ENCODE measurements at regions not wholly inside any gene's neighbourhood (a gene's known extent, or its start where the extent isn't known, plus 50 kb on each side); places are given as distances from the start of the nearest gene placed in this dataset.

DNA sequence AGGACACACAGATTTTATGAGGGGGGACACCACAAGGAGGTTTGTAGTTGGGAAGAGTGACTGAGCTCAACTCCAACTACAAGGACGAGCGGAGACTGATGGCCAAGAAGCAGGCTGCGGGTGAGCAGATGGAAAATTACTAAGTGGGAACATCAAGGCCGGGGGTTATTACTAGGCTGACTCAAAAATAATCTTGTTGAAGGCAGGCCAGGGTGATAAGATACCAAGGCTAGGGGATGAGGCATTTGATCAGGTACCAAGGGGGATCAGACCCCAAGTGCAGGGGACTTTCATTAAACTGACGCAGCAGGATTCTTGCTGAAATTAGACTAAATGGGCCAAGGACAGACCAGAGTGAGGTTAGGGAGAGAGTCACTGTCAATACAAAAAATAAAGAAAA is 119.4 kb upstream of the SORBS2 start:
- intact Hi-C loops (cut with DNase I; ENCODE audit: low total_unique reads) (no loop called here), in situ Hi-C loops (cut with MboI; ENCODE audit: low pct_ligation_motif_present in 1 of 4, low pct_unique_long_range_greater_than_20kb in 1 of 4, low sequenced_read_pairs in 3 of 4) (no loop called here)
- DNase-seq: no peak
- WGBS, 2 donors (ENCODE audit: low coverage in 1 of 2): 88 to 91% methylated on average over 5 of the region's 5 CpGs
- no peak overlapping the region for H3K27ac ChIP-seq
- no peaks in the 10 kb centered on the region for H3K36me3 ChIP-seq
- no peaks in the 10 kb centered on the region for H3K9me3 ChIP-seq
- H3K4me3 ChIP-seq: no peak overlapping the region
- H3K27me3 ChIP-seq: no peaks in the 10 kb centered on the region
- no peak for TF ChIP-seq EP300 (IDR thresholded peaks at IDR 0.05; ENCODE audit: low read depth)
- TF ChIP-seq, protein P1, sequence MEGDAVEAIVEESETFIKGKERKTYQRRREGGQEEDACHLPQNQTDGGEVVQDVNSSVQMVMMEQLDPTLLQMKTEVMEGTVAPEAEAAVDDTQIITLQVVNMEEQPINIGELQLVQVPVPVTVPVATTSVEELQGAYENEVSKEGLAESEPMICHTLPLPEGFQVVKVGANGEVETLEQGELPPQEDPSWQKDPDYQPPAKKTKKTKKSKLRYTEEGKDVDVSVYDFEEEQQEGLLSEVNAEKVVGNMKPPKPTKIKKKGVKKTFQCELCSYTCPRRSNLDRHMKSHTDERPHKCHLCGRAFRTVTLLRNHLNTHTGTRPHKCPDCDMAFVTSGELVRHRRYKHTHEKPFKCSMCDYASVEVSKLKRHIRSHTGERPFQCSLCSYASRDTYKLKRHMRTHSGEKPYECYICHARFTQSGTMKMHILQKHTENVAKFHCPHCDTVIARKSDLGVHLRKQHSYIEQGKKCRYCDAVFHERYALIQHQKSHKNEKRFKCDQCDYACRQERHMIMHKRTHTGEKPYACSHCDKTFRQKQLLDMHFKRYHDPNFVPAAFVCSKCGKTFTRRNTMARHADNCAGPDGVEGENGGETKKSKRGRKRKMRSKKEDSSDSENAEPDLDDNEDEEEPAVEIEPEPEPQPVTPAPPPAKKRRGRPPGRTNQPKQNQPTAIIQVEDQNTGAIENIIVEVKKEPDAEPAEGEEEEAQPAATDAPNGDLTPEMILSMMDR (IDR thresholded peaks at IDR 0.05): no peak
- no peaks in the 10 kb centered on the region for H3K4me1 ChIP-seq

DNA sequence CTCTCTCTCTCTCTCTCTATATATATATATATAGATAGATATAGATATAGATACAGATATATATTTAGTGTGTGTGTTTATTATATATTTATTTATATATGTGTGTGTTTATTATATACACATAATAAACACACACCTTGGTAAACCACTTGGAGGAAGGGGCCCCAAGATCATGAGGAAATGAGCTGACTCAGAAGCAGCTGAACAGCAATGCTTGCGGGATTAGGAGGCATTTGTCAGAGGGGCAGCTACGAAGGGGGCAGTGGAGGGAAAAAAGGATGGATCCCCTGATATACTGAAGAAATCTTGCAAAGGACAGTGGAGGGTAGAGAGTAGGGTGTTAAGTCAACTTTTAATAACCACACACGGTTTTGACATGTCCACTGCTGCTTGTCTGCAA is 120.0 kb upstream of the SORBS2 start:
- H3K27ac ChIP-seq: no peak overlapping the region
- in situ Hi-C loops (cut with MboI; ENCODE audit: low pct_ligation_motif_present in 1 of 4, low pct_unique_long_range_greater_than_20kb in 1 of 4, low sequenced_read_pairs in 3 of 4): no loop called here
- 60 to 64% methylated on average over 2 to 3 of the region's 3 CpGs for WGBS, 2 donors (ENCODE audit: low coverage in 1 of 2)

DNA sequence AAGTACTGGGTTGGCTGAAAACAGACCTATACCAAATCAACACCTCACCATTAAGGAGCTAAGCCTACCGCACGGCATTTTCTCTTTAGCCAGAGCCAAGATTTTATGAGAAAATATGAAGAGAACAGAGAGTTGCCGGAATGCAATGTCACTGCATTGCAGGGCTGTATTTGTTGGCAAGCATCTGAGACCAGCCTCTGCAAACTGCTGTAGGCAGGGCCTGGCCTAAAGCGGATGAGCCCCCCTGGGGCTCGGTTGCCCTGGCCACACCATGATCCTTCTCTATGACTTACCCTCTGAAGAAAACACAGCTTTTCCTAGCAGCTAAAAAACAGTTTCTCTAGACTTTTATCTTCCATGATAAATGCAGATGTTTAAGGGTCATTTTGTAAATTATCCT is 120.5 kb upstream of the SORBS2 start:
- in situ Hi-C loops (cut with MboI; ENCODE audit: low pct_ligation_motif_present in 1 of 4, low pct_unique_long_range_greater_than_20kb in 1 of 4, low sequenced_read_pairs in 3 of 4) (no loop called here), intact Hi-C loops (cut with DNase I; ENCODE audit: low total_unique reads) (no loop called here)
- Histone ChIP-seq H3K4me3 (no peak overlapping the region), H3K27ac (no peak overlapping the region), H3K4me1 (no peaks in the 10 kb centered on the region), H3K36me3 (no peaks in the 10 kb centered on the region), H3K9me3 (no peaks in the 10 kb centered on the region), H3K27me3 (no peaks in the 10 kb centered on the region)
- DNase-seq: no peak
- WGBS, 2 donors (ENCODE audit: low coverage in 1 of 2): 82% methylated on average over 5 of the region's 5 CpGs; no CpG with 5 or more reads in 1 of the 2 donors
- TF ChIP-seq EP300 (IDR thresholded peaks at IDR 0.05; ENCODE audit: low read depth): no peak
- TF ChIP-seq, protein P1 (IDR thresholded peaks at IDR 0.05): no peak
- no peak for TF ChIP-seq POLR2A (IDR thresholded peaks at IDR 0.05)
- TF ChIP-seq POLR2AphosphoS5 (IDR thresholded peaks at IDR 0.05): no peak

More for the DNA sequence above, 120.0 kb upstream of the SORBS2 start:
- H3K9me3 ChIP-seq: no peaks in the 10 kb centered on the region
- TF ChIP-seq, protein P1 (IDR thresholded peaks at IDR 0.05): no peak
- no peak for TF ChIP-seq EP300 (IDR thresholded peaks at IDR 0.05; ENCODE audit: low read depth)
- TF ChIP-seq POLR2AphosphoS5 (IDR thresholded peaks at IDR 0.05): no peak
- no peak for TF ChIP-seq POLR2A (IDR thresholded peaks at IDR 0.05)
- no peak overlapping the region for H3K4me3 ChIP-seq
- no peaks in the 10 kb centered on the region for H3K36me3 ChIP-seq
- H3K27me3 ChIP-seq: no peaks in the 10 kb centered on the region
- DNase-seq: no peak
- no peaks in the 10 kb centered on the region for H3K4me1 ChIP-seq
- intact Hi-C loops (cut with DNase I; ENCODE audit: low total_unique reads): no loop called here

DNA sequence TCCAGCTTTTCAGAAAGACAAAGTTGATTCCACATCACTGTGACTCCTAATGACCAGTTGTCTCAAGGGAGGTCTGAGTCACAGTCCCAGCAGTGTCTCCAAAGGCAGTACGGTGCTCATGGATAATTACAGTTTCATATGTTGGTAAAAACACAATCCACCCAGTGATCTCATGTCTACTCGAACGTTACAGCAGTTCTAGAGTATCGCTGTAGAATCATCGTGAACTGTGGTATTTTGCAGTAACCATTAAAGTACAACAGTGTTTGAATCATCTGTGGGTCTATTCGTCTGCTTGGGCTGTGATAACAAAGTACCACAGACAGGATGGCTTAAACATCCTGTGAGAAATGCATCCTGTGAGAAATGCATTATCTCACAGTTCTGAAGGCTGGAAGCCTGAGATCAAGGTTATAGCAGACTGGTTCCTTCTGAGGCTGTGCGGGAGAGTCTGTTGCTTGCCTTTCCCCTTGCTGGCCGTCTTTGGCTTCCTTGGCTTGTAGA is 121.1 kb upstream of the SORBS2 start:
- TF ChIP-seq, protein P1 (IDR thresholded peaks at IDR 0.05): no peak
- TF ChIP-seq POLR2A (IDR thresholded peaks at IDR 0.05): no peak
- no peak for TF ChIP-seq POLR2AphosphoS5 (IDR thresholded peaks at IDR 0.05)
- no peak for TF ChIP-seq EP300 (IDR thresholded peaks at IDR 0.05; ENCODE audit: low read depth)
- H3K9me3 ChIP-seq: no peaks in the 10 kb centered on the region
- in situ Hi-C loops (cut with MboI; ENCODE audit: low pct_ligation_motif_present in 1 of 4, low pct_unique_long_range_greater_than_20kb in 1 of 4, low sequenced_read_pairs in 3 of 4) (no loop called here), intact Hi-C loops (cut with DNase I; ENCODE audit: low total_unique reads) (no loop called here)
- H3K4me1 ChIP-seq: no peaks in the 10 kb centered on the region
- H3K36me3 ChIP-seq: no peaks in the 10 kb centered on the region
- H3K27ac ChIP-seq: no peak overlapping the region
- no peak for DNase-seq
- H3K27me3 ChIP-seq: no peaks in the 10 kb centered on the region
- no peak overlapping the region for H3K4me3 ChIP-seq
- WGBS, 2 donors (ENCODE audit: low coverage in 1 of 2): 83% methylated on average over 6 to 8 of the region's 8 CpGs
